ENCODE measurements at regions not wholly inside any gene's neighbourhood (a gene's known extent, or its start where the extent isn't known, plus 50 kb on each side); places are given as distances from the start of the nearest gene placed in this dataset.
"Not testable (repeated sequence)": the region's sequence is repeated elsewhere in the genome, so short reads cannot be mapped to it uniquely, and the experiment has no call there.

DNA sequence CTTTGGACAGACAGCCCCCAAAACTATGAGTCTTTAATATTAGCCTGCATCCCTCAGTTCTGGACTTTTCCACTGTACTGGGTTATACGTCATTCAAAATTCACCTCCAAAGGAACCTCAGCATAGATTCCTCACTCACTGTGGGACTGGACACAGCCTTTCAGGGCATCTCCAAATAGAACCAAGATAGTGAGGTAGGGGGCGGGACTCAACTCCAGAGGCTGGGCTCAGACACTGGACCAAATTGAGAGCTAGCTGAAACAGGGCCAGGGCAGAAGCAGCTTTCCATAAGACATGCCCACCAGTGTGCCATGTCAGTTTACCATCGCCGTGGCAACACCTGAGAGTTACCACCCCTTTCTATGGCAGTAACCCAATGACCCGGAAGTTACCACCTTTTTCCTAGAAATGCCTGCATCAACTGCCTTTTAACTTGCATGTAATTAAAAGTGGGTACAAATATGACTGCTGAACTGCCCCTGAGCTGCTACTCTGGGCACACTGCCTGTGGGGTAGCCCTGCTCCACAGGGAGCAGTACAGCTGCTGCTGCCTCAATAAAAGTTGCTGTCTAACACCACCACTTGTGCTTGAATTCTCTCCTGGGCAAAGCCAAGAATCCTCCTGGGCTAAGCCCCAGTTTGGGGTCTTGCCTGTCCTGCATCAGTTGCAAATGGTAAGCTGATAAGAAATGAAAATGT lies 274.7 kb downstream of the ANAPC1 start:
- H3K27ac ChIP-seq; H3K4me1 ChIP-seq; H3K4me3 ChIP-seq; DNase-seq; H3K27me3 ChIP-seq; H3K36me3 ChIP-seq (ENCODE audit: low read depth, missing control alignments); H3K9me3 ChIP-seq; intact Hi-C loops (cut with DNase I; ENCODE audit: low total_unique reads): not testable (repeated sequence)
- 98 to 100% methylated on average over 1 to 3 of the region's 5 CpGs for WGBS, 2 donors

DNA sequence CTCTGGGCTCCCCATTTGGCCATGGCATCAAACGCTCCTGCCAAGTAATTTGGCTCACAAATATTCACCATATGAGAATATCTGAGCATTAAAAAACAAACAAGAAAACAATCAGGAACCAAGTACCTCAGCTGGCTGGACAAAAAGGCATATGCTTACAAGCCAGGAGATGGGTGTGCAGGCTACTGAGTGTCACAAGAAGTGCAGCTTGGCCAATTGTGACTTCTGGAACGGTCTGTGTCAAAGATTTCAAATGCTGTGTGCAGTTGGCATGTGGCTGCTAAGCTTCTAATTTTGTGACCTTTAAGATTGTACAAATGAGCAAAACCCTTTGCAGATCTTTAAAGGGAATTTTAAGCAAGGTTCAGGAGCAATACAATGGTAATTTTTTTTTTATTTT lies 274.0 kb downstream of the ANAPC1 start:
- H3K27ac ChIP-seq; DNase-seq; H3K27me3 ChIP-seq; H3K36me3 ChIP-seq (ENCODE audit: low read depth, missing control alignments); H3K9me3 ChIP-seq; H3K4me1 ChIP-seq; intact Hi-C loops (cut with DNase I; ENCODE audit: low total_unique reads); H3K4me3 ChIP-seq: not testable (repeated sequence)
- 68 to 71% methylated on average over 1 to 2 of the region's 2 CpGs for WGBS, 2 donors

DNA sequence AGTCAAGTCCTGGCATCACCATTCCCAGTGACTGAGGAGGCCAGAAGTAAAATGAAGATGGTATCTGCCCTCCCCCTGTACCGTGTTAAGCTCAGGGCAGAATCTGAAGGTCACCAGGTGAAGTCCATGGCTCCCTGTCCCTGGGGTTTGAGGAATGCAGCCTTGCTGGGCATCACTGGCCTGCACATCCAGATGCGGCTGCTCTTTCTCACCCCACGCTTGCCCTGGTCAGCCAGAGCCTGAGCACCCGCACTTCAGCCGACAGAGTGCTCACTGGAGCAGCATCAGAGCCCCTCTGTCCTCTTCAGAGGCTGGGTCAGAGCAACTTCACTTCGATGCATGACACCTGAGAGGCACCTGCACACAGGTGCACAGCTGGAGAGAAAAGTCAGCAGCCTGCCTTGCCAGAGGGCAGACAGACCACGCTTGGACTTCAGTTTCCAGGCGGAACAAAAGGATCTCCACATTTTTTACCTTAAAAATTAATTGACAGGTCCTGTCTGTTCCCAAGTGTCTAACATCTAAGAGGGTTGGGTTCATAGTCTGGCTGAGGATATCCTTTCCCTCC lies 267.3 kb downstream of the ANAPC1 start:
- intact Hi-C loops (cut with DNase I; ENCODE audit: low total_unique reads), result no loop called here
- Histone ChIP-seq H3K27me3 (no peaks in the 10 kb centered on the region), H3K4me3 (no peak overlapping the region), H3K36me3 (ENCODE audit: low read depth, missing control alignments) (no peaks in the 10 kb centered on the region), H3K9me3 (no peaks in the 10 kb centered on the region), H3K27ac (no peak overlapping the region), H3K4me1 (peaks cover 3% of the 10 kb centered on the region)
- DNase-seq, result no peak
- TF ChIP-seq, protein P1, sequence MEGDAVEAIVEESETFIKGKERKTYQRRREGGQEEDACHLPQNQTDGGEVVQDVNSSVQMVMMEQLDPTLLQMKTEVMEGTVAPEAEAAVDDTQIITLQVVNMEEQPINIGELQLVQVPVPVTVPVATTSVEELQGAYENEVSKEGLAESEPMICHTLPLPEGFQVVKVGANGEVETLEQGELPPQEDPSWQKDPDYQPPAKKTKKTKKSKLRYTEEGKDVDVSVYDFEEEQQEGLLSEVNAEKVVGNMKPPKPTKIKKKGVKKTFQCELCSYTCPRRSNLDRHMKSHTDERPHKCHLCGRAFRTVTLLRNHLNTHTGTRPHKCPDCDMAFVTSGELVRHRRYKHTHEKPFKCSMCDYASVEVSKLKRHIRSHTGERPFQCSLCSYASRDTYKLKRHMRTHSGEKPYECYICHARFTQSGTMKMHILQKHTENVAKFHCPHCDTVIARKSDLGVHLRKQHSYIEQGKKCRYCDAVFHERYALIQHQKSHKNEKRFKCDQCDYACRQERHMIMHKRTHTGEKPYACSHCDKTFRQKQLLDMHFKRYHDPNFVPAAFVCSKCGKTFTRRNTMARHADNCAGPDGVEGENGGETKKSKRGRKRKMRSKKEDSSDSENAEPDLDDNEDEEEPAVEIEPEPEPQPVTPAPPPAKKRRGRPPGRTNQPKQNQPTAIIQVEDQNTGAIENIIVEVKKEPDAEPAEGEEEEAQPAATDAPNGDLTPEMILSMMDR (IDR thresholded peaks at IDR 0.05), result no peak
- TF ChIP-seq POLR2A (IDR thresholded peaks at IDR 0.05), result no peak
- 88 to 99% methylated on average over 7 to 8 of the region's 8 CpGs for WGBS, 2 donors

DNA sequence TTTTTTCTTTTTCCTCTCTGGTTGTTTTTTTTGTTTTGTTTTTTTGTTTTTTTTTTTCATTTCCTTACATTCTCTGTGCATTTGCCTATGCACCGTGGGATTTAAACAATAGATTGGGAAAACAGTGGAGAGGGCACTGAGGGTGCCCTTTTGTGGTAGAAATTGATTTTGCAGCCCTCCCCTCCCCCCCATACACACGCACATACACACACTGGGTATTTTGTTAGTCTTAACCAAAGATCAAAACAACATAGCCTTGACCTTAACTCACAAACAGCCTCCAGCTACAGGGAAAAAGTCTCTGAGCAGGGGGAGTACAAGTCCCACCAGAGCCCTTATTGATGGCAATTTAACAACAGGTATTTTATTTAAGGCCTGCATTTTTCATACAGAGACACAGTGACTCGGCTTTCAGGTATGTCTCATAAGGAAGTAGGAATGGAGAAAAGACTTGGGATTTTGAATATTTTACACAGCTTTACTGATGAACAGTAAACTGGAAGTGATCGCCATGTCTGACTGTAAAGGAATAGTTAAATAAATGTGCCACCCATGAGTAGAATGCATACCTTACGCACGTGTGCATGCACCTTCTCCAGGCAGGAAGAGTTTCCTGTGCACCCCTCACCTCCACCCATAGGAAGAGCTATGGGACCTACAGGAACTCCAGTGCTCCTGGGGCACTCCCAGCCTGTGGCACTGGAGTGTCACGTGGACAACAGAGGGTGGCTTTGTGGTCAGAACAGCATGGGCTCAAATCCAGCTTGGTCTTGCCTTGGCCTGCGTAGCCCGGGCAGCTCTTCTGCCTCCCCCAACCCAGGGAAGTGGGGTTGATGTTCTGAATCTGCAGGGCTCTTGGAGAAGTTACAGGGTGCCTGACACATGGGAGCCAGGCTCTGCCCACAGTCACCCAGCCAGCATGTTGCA lies 266.4 kb downstream of the ANAPC1 start:
- intact Hi-C loops (cut with DNase I; ENCODE audit: low total_unique reads), result no loop called here
- H3K4me1 ChIP-seq, result peaks cover 3% of the 10 kb centered on the region
- H3K4me3 ChIP-seq, result no peak overlapping the region
- 40 to 53% methylated on average over 7 to 9 of the region's 9 CpGs for WGBS, 2 donors
- H3K27me3 ChIP-seq, result no peaks in the 10 kb centered on the region
- no peaks in the 10 kb centered on the region for H3K9me3 ChIP-seq
- H3K27ac ChIP-seq, result no peak overlapping the region
- no peak for DNase-seq
- TF ChIP-seq, protein P1 (IDR thresholded peaks at IDR 0.05), result no peak
- TF ChIP-seq POLR2A (IDR thresholded peaks at IDR 0.05), result no peak
- H3K36me3 ChIP-seq (ENCODE audit: low read depth, missing control alignments), result no peaks in the 10 kb centered on the region

DNA sequence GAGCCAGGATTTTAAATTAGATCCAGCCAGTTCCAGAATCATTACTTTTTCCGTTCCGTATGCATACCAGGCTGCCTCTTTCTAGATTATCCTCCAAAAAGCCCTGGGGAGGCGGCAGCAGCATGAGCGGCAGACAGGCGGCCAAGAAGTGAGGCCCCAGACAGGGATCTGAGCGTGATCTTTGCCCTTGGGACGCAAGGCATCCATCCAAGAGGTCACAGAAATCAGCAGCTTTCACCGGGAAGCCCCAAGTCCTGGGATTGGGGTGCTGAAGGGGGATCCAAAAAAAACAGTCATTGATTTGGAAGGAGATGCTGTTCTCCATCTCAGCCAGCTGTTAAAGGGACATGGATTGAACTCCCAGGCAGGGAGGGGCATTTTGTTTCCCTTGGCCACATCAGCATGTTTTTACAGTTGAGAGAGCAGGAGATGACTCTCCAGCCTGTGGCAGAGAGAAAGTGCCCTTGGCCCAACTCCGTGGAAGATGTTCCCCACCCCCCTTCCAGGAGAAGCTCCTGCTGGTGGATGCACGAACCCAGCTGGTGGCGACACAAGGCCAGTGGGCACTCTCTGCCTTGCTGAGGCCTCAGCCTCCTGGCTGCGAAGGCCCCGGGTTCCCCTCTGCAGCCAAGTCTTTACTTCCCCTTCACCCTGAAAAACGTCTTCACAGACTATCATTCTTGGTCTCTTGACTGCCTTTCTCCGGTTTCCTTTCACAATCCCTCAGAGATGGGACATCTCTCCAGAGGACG lies 265.6 kb downstream of the ANAPC1 start:
- 43 to 49% methylated on average over 15 to 16 of the region's 16 CpGs for WGBS, 2 donors
- no peak overlapping the region for H3K4me3 ChIP-seq
- TF ChIP-seq, protein P1 (IDR thresholded peaks at IDR 0.05), result no peak
- no peak for TF ChIP-seq POLR2A (IDR thresholded peaks at IDR 0.05)

More for the DNA sequence above, 265.6 kb downstream of the ANAPC1 start:
- DNase-seq, result peak; percentile 17
- no peak overlapping the region for H3K27ac ChIP-seq
- H3K4me1 ChIP-seq, result peaks cover 3% of the 10 kb centered on the region
- intact Hi-C loops (cut with DNase I; ENCODE audit: low total_unique reads), result no loop called here
- H3K9me3 ChIP-seq, result no peaks in the 10 kb centered on the region
- H3K27me3 ChIP-seq, result no peaks in the 10 kb centered on the region
- no peaks in the 10 kb centered on the region for H3K36me3 ChIP-seq (ENCODE audit: low read depth, missing control alignments)
